Natural killer cell (primary cell): ENCODE measurements at regions not wholly inside any gene's neighbourhood (a gene's known extent, or its start where the extent isn't known, plus 50 kb on each side); places are given as distances from the start of the nearest gene placed in this dataset.

Experiments
- ATAC-seq, 3 donors: fragments of 150-1000 bp in 2 of 3; fragments of 200-7000 bp in 1 of 3; cut with Tn5 transposase; 1 replicate in 1 of 3; 2 replicates in 2 of 3; pipeline ENCODE4 v1.10.0; 2021; ENCODE audit warnings: mild to moderate bottlenecking in 2 of 3, moderate library complexity in 2 of 3
- DNase-seq, 2 donors: peaks; one replicate each; pipeline versions ENCODE4 v3.0.0 to v3.0.0-alpha.2; 2013 to 2021; ENCODE audit warnings: mixed read lengths in 1 of 2
- H3K27ac ChIP-seq: one replicate; pipeline ENCODE4 v1.5.1; 2013; ENCODE audit warnings: mild to moderate bottlenecking, low read length
- H3K27me3 ChIP-seq: one replicate; pipeline ENCODE4 v1.6.1; 2013; ENCODE audit warnings: low read length; ENCODE audit not compliant: control insufficient read depth, insufficient read depth
- H3K36me3 ChIP-seq: one replicate; pipeline ENCODE4 v1.6.1; 2013; ENCODE audit warnings: low read length; ENCODE audit not compliant: control insufficient read depth, insufficient read depth
- H3K4me1 ChIP-seq: one replicate; pipeline ENCODE4 v1.6.1; 2013; ENCODE audit warnings: low read length; ENCODE audit not compliant: control insufficient read depth, insufficient read depth
- H3K4me3 ChIP-seq: one replicate; pipeline ENCODE4 v1.5.1; 2013; ENCODE audit warnings: low read length
- H3K9me3 ChIP-seq: one replicate; pipeline ENCODE4 v1.6.1; 2013; ENCODE audit warnings: low read length; ENCODE audit not compliant: control insufficient read depth, insufficient read depth
- H3K27ac Mint-ChIP-seq, 2 donors: one replicate each; pipeline ENCODE4 v1.8.0; 2022; ENCODE audit warnings: mild to moderate bottlenecking in 2 of 2, mixed read lengths in 2 of 2, moderate library complexity in 1 of 2
- H3K27me3 Mint-ChIP-seq, 2 donors: one replicate each; pipeline ENCODE4 v1.8.0; 2022; ENCODE audit warnings: low read depth in 2 of 2, mixed read lengths in 2 of 2
- H3K36me3 Mint-ChIP-seq: one replicate; pipeline ENCODE4 v1.8.0; 2022; ENCODE audit warnings: mixed read lengths
- H3K4me1 Mint-ChIP-seq, 2 donors: one replicate each; pipeline ENCODE4 v1.8.0; 2022; ENCODE audit warnings: mixed read lengths in 2 of 2
- H3K4me3 Mint-ChIP-seq: one replicate; pipeline ENCODE4 v1.8.0; 2022; ENCODE audit warnings: mild to moderate bottlenecking, moderate library complexity, mixed read lengths
- H3K9me3 Mint-ChIP-seq, 2 donors: one replicate each; pipeline ENCODE4 v1.8.0; 2022; ENCODE audit warnings: mixed read lengths in 2 of 2
- CTCF ChIP-seq: fragments of 200-600 bp; IDR thresholded peaks from one replicate; pipeline ENCODE4 v1.8.0; 2022; ENCODE audit warnings: antibody characterized with exemption
- WGBS: methylation state at CpG from one replicate; pipeline ENCODE4 v1.1.7; 2013; ENCODE audit warnings: missing lambda C conversion rate; ENCODE audit not compliant: insufficient coverage; 5-methylcytosine and 5-hydroxymethylcytosine counted together
- intact Hi-C: fragments of 100-400 bp; cut with micrococcal nuclease; formaldehyde crosslinking; loops from one replicate; pipeline ENCODE4 v1.14.2; 2022

- H3K4me1 Mint-ChIP-seq, result no peaks in the 10 kb centered on the region
- intact Hi-C loops, result no loop called here
Observed at GRCh38 chr4:64014647-64015046, 394.6 kb downstream of the TECRL start.

GRCh38 chr4:64001229-64001898 is 407.9 kb downstream of the TECRL start:
- no peak overlapping the region for H3K4me3 Mint-ChIP-seq
- intact Hi-C loops, result no loop called here
- 73% methylated on average over 5 of the region's 5 CpGs for WGBS

More at GRCh38 chr4:64014647-64015046, 394.6 kb downstream of the TECRL start:
- Mint-ChIP-seq H3K4me3 (no peak overlapping the region), H3K27ac (no peak overlapping the region), H3K9me3 (peaks cover 6 to 7% of the 10 kb centered on the region in 2 donors), H3K27me3 (no peaks in the 10 kb centered on the region), H3K36me3 (no peaks in the 10 kb centered on the region)
- TF ChIP-seq CTCF, result no peak
- WGBS, result 80% methylated on average over 3 of the region's 5 CpGs
- no peak for ATAC-seq
- Histone ChIP-seq H3K36me3 (no peaks in the 10 kb centered on the region), H3K27me3 (no peaks in the 10 kb centered on the region), H3K9me3 (peaks cover 4% of the 10 kb centered on the region), H3K4me3 (no peak overlapping the region), H3K27ac (no peak overlapping the region), H3K4me1 (no peaks in the 10 kb centered on the region)
- no peak for DNase-seq

GRCh38 chr4:64000241-64000640 is 409.0 kb downstream of the TECRL start:
- ATAC-seq, result no peak
- H3K4me1 Mint-ChIP-seq, result no peaks in the 10 kb centered on the region
- TF ChIP-seq CTCF, result no peak

More at GRCh38 chr4:64001229-64001898, 407.9 kb downstream of the TECRL start:
- H3K9me3 Mint-ChIP-seq, result peaks cover 15 to 25% of the 10 kb centered on the region in 2 donors
- H3K4me1 Mint-ChIP-seq, result no peaks in the 10 kb centered on the region
- Histone ChIP-seq H3K36me3 (no peaks in the 10 kb centered on the region), H3K27me3 (no peaks in the 10 kb centered on the region), H3K27ac (no peak overlapping the region), H3K4me1 (no peaks in the 10 kb centered on the region), H3K9me3 (peaks cover 8% of the 10 kb centered on the region), H3K4me3 (no peak overlapping the region)
- no peak for TF ChIP-seq CTCF
- DNase-seq, result no peak
- ATAC-seq, result no peak
- peaks cover 9% of the 10 kb centered on the region for H3K36me3 Mint-ChIP-seq
- H3K27ac Mint-ChIP-seq, result no peak overlapping the region
- H3K27me3 Mint-ChIP-seq, result no peaks in the 10 kb centered on the region

GRCh38 chr4:63986253-63986652 is 423.0 kb downstream of the TECRL start:
- Mint-ChIP-seq H3K36me3 (peaks cover 29% of the 10 kb centered on the region), H3K27me3 (no peaks in the 10 kb centered on the region), H3K27ac (no peak overlapping the region), H3K4me1 (no peaks in the 10 kb centered on the region), H3K9me3 (peaks cover 15 to 33% of the 10 kb centered on the region in 2 donors), H3K4me3 (no peak overlapping the region)
- Histone ChIP-seq H3K36me3 (no peaks in the 10 kb centered on the region), H3K4me3 (no peak overlapping the region), H3K27ac (no peak overlapping the region), H3K9me3 (peaks cover 12% of the 10 kb centered on the region), H3K27me3 (no peaks in the 10 kb centered on the region), H3K4me1 (no peaks in the 10 kb centered on the region)
- no peak for ATAC-seq
- no peak for TF ChIP-seq CTCF
- intact Hi-C loops, result no loop called here
- no peak for DNase-seq
- WGBS, result no CpG with 5 or more reads among the region's 1 CpG

More at GRCh38 chr4:64000241-64000640, 409.0 kb downstream of the TECRL start:
- no peak overlapping the region for H3K4me3 Mint-ChIP-seq
- H3K27ac Mint-ChIP-seq, result no peak overlapping the region
- H3K27me3 Mint-ChIP-seq, result no peaks in the 10 kb centered on the region
- no peak for DNase-seq
- H3K4me3 ChIP-seq, result no peak overlapping the region
- intact Hi-C loops, result no loop called here
- no peaks in the 10 kb centered on the region for H3K4me1 ChIP-seq
- H3K27me3 ChIP-seq, result no peaks in the 10 kb centered on the region
- H3K9me3 Mint-ChIP-seq, result peaks cover 14 to 19% of the 10 kb centered on the region in 2 donors
- peaks cover 9% of the 10 kb centered on the region for H3K36me3 Mint-ChIP-seq
- peaks cover 8% of the 10 kb centered on the region for H3K9me3 ChIP-seq
- no peaks in the 10 kb centered on the region for H3K36me3 ChIP-seq
- H3K27ac ChIP-seq, result no peak overlapping the region
